Thoracic aorta (tissue), 2 donors: ENCODE measurements at regions not wholly inside any gene's neighbourhood (a gene's known extent, or its start where the extent isn't known, plus 50 kb on each side); places are given as distances from the start of the nearest gene placed in this dataset.

Source experiments
- ATAC-seq: fragments of 150-250 bp; one replicate; pipeline ENCODE4 v1.8.0; 2017; ENCODE audit warnings: low read depth; ENCODE audit not compliant: insufficient number of reproducible peaks, low FRiP score
- DNase-seq: peaks from one replicate; pipeline ENCODE4 v3.0.0-alpha.2; 2020; ENCODE audit warnings: low spot score
- H3K27ac ChIP-seq, 2 donors: fragments of 200-600 bp; sonication (generic); 1 replicate in 1 of 2; 2 replicates in 1 of 2; pipeline ENCODE4 v1.5.1; 2016; ENCODE audit warnings: mild to moderate bottlenecking in 2 of 2, moderate library complexity in 2 of 2
- H3K27me3 ChIP-seq: fragments of 200-600 bp; sonication (generic); replicated peaks from 2 replicates; pipeline ENCODE4 v1.6.0; 2016; ENCODE audit warnings: mild to moderate bottlenecking; ENCODE audit not compliant: insufficient read depth
- H3K36me3 ChIP-seq: fragments of 200-600 bp; sonication (generic); one replicate; pipeline ENCODE4 v1.5.1; 2016
- H3K4me1 ChIP-seq, 2 donors: fragments of 200-600 bp; sonication (generic); 1 replicate in 1 of 2; 2 replicates in 1 of 2; pipeline versions ENCODE4 v1.5.1 to v1.6.0; 2016; ENCODE audit warnings: low read depth in 2 of 2, mild to moderate bottlenecking in 1 of 2; ENCODE audit not compliant: control insufficient read depth in 1 of 2
- H3K4me3 ChIP-seq: fragments of 200-600 bp; sonication (generic); 2 replicates; pipeline ENCODE4 v1.5.1; 2016; ENCODE audit warnings: mild to moderate bottlenecking
- H3K9me3 ChIP-seq: fragments of 200-600 bp; sonication (generic); 2 replicates; pipeline ENCODE4 v1.5.1; 2016
- TF ChIP-seq, protein P1 (sequence below): fragments of 200-600 bp; sonication (generic); IDR thresholded peaks from one replicate; pipeline ENCODE4 v1.5.1; 2019; ENCODE audit warnings: antibody characterized with exemption

DNA sequence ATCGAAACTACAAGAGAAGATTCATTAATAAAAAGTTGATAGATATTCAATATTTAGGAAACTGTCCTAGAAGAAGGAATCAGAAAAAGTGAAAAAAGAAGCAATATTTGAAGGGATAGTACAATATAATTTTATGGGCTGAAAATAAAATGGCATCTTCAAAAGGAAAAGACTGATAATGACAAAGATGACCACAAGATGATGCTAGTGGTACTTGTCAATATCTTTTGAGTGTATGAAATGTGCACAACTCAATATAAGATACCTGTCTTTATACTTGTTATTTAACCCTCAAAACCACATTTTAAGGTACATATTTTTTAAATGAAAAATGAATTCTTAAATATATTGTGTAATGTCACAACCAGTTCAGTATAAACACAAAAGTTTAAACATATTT is 1059.6 kb upstream of the RAG2 start:
- Histone ChIP-seq H3K4me3 (no peak overlapping the region), H3K36me3 (no peaks in the 10 kb centered on the region), H3K27me3 (no peaks in the 10 kb centered on the region), H3K27ac (no peak overlapping the region), H3K9me3 (no peaks in the 10 kb centered on the region), H3K4me1 (no peaks in the 10 kb centered on the region)
- TF ChIP-seq, protein P1, sequence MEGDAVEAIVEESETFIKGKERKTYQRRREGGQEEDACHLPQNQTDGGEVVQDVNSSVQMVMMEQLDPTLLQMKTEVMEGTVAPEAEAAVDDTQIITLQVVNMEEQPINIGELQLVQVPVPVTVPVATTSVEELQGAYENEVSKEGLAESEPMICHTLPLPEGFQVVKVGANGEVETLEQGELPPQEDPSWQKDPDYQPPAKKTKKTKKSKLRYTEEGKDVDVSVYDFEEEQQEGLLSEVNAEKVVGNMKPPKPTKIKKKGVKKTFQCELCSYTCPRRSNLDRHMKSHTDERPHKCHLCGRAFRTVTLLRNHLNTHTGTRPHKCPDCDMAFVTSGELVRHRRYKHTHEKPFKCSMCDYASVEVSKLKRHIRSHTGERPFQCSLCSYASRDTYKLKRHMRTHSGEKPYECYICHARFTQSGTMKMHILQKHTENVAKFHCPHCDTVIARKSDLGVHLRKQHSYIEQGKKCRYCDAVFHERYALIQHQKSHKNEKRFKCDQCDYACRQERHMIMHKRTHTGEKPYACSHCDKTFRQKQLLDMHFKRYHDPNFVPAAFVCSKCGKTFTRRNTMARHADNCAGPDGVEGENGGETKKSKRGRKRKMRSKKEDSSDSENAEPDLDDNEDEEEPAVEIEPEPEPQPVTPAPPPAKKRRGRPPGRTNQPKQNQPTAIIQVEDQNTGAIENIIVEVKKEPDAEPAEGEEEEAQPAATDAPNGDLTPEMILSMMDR, result no peak
- DNase-seq (no peak), ATAC-seq (no peak)

DNA sequence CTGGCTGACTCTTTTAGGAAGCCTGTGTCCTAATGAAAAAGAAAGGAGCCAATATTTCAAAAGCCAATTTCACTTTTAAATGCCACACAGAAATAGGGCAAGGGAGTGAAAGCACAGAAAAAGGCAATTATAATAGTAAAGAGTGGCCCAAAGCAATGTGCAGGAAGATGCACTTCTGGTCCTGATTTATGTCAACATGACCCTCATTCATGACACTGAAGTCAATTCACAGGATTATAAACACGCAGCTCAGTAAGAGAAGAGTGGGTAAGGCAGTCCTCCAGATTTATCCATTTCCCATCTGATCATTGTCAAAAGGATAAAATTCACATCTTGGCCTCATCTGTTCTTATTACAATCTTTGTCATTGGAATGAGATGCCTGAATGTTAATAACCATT is 1049.7 kb upstream of the RAG2 start:
- DNase-seq (no peak), ATAC-seq (no peak)
- H3K27me3 ChIP-seq, result no peaks in the 10 kb centered on the region
- no peak overlapping the region for H3K27ac ChIP-seq
- no peaks in the 10 kb centered on the region for H3K4me1 ChIP-seq
- no peaks in the 10 kb centered on the region for H3K36me3 ChIP-seq
- TF ChIP-seq, protein P1, result no peak
- H3K4me3 ChIP-seq, result no peak overlapping the region
- H3K9me3 ChIP-seq, result no peaks in the 10 kb centered on the region

DNA sequence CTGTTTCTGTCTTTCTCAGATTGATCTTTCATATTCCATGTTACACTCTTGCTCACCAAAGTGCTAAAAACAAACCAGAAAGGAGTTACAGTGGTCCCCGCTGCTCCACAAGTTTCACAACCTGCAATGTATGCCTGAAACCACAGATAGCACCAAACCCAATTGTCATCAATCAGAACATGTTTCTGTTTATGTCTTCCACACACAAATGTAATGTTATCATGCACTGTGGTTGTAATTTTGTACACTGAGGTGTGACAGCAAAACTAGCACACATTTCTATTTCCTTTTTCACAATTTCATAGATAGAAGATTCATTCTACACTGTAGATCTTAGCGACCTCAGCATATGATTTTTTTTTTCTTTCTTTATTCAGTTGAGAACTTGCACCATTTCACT is 1045.9 kb upstream of the RAG2 start:
- H3K4me1 ChIP-seq, result no peaks in the 10 kb centered on the region
- H3K27me3 ChIP-seq, result no peaks in the 10 kb centered on the region
- no peak overlapping the region for H3K4me3 ChIP-seq
- no peaks in the 10 kb centered on the region for H3K36me3 ChIP-seq
- DNase-seq (no peak), ATAC-seq (no peak)
- H3K27ac ChIP-seq, result no peak overlapping the region
- no peaks in the 10 kb centered on the region for H3K9me3 ChIP-seq
- TF ChIP-seq, protein P1, result no peak

DNA sequence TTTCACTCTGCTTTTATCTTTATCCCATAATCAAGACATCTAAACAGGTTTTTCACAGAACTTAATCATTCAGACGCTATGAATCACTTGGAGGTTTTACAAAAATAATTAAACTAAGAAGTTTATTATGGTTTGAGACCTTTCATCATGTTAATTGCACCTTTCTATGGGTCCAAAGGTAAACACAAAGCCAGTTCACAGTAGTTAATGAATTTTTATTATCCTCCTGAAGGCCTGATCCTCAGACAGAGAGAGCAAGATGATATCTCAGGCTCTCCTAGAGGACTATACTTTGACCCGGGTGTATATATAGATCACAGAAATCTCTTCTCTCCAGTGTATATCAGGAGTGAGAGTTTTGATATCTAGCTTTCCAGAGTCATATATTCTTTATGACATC is 1044.3 kb upstream of the RAG2 start:
- ATAC-seq, result no peak
- H3K27me3 ChIP-seq, result no peaks in the 10 kb centered on the region
- no peaks in the 10 kb centered on the region for H3K4me1 ChIP-seq
- no peaks in the 10 kb centered on the region for H3K9me3 ChIP-seq
- no peak overlapping the region for H3K27ac ChIP-seq
- DNase-seq, result no peak
- no peak overlapping the region for H3K4me3 ChIP-seq
- TF ChIP-seq, protein P1, result no peak
- no peaks in the 10 kb centered on the region for H3K36me3 ChIP-seq

DNA sequence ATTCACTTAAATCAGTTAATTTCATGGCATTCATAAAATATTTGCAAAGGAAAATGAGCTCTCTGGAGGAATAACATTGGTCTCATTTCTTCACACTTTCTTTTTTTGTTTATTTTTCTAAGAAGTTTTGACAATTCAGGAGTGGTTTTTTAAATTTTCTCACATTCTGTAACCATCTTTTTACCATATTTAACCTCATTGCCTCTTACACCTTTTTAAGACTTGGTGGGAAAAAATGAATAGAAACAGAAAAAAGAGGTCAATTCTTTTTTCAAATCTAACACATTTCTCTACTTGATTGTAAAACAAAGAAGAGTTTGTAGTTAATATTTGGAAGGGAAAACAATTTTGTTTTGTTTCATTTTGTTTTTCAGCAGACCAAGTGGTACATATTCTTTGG is 1034.7 kb upstream of the RAG2 start:
- DNase-seq (no peak), ATAC-seq (no peak)
- Histone ChIP-seq H3K4me1 (no peaks in the 10 kb centered on the region), H3K27me3 (no peaks in the 10 kb centered on the region), H3K36me3 (no peaks in the 10 kb centered on the region), H3K4me3 (no peak overlapping the region), H3K27ac (no peak overlapping the region), H3K9me3 (no peaks in the 10 kb centered on the region)
- TF ChIP-seq, protein P1, result no peak
